ENCODE measurements at regions not wholly inside any gene's neighbourhood (a gene's known extent, or its start where the extent isn't known, plus 50 kb on each side); places are given as distances from the start of the nearest gene placed in this dataset.
"Not testable (repeated sequence)": the region's sequence is repeated elsewhere in the genome, so short reads cannot be mapped to it uniquely, and the experiment has no call there.

- TF ChIP-seq, protein P1, sequence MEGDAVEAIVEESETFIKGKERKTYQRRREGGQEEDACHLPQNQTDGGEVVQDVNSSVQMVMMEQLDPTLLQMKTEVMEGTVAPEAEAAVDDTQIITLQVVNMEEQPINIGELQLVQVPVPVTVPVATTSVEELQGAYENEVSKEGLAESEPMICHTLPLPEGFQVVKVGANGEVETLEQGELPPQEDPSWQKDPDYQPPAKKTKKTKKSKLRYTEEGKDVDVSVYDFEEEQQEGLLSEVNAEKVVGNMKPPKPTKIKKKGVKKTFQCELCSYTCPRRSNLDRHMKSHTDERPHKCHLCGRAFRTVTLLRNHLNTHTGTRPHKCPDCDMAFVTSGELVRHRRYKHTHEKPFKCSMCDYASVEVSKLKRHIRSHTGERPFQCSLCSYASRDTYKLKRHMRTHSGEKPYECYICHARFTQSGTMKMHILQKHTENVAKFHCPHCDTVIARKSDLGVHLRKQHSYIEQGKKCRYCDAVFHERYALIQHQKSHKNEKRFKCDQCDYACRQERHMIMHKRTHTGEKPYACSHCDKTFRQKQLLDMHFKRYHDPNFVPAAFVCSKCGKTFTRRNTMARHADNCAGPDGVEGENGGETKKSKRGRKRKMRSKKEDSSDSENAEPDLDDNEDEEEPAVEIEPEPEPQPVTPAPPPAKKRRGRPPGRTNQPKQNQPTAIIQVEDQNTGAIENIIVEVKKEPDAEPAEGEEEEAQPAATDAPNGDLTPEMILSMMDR (IDR thresholded peaks at IDR 0.05) = not testable (repeated sequence)
- not testable (repeated sequence) for TF ChIP-seq POLR2A (IDR thresholded peaks at IDR 0.05)
These were observed 114.2 kb upstream of the ACBD5 start for GRCh38 chr10:27354643-27355270.

All from esophagus squamous epithelium (tissue), 4 donors.